Memory B cell (primary cell): ENCODE measurements at regions not wholly inside any gene's neighbourhood (a gene's known extent, or its start where the extent isn't known, plus 50 kb on each side); places are given as distances from the start of the nearest gene placed in this dataset.

Experiments
- ATAC-seq: fragments of 150-1000 bp; cut with Tn5 transposase; 2 replicates; pipeline ENCODE4 v1.10.0; 2021; ENCODE audit warnings: low read depth, mild to moderate bottlenecking, moderate library complexity
- DNase-seq, 2 donors: peaks; one replicate each; pipeline ENCODE4 v3.0.0; 2022; ENCODE audit warnings: low spot score in 2 of 2
- H3K27ac Mint-ChIP-seq: one replicate; pipeline ENCODE4 v1.8.0; 2022; ENCODE audit warnings: mild to moderate bottlenecking, moderate library complexity, mixed read lengths
- H3K27me3 Mint-ChIP-seq: one replicate; pipeline ENCODE4 v1.8.0; 2022; ENCODE audit warnings: mixed read lengths
- H3K36me3 Mint-ChIP-seq: one replicate; pipeline ENCODE4 v1.8.0; 2022; ENCODE audit warnings: mild to moderate bottlenecking, mixed read lengths
- H3K4me1 Mint-ChIP-seq: one replicate; pipeline ENCODE4 v1.8.0; 2022; ENCODE audit warnings: mixed read lengths
- H3K4me3 Mint-ChIP-seq: one replicate; pipeline ENCODE4 v1.8.0; 2022; ENCODE audit warnings: mild to moderate bottlenecking, moderate library complexity, mixed read lengths
- H3K9me3 Mint-ChIP-seq: one replicate; pipeline ENCODE4 v1.8.0; 2022; ENCODE audit warnings: mixed read lengths

GRCh38 chr19:29263305-29264135 is 50.6 kb upstream of the UQCRFS1 start:
- DNase-seq (peak; percentile 18 to 42), ATAC-seq (no peak)
- no peaks in the 10 kb centered on the region for H3K36me3 Mint-ChIP-seq
- H3K27ac Mint-ChIP-seq: no peak overlapping the region
- H3K4me3 Mint-ChIP-seq: no peak overlapping the region
- H3K4me1 Mint-ChIP-seq: peaks cover 4% of the 10 kb centered on the region
- H3K9me3 Mint-ChIP-seq: no peaks in the 10 kb centered on the region
- peaks cover 15% of the 10 kb centered on the region for H3K27me3 Mint-ChIP-seq

GRCh38 chr19:29264897-29265296 is 51.9 kb upstream of the UQCRFS1 start:
- peaks cover 4% of the 10 kb centered on the region for H3K4me1 Mint-ChIP-seq
- no peak for ATAC-seq

GRCh38 chr19:29265436-29265835 is 52.5 kb upstream of the UQCRFS1 start:
- H3K27me3 Mint-ChIP-seq: peaks cover 15% of the 10 kb centered on the region
- no peak for ATAC-seq
- H3K27ac Mint-ChIP-seq: no peak overlapping the region

More at GRCh38 chr19:29264897-29265296, 51.9 kb upstream of the UQCRFS1 start:
- no peaks in the 10 kb centered on the region for H3K36me3 Mint-ChIP-seq
- no peak overlapping the region for H3K27ac Mint-ChIP-seq
- DNase-seq: no peak
- H3K9me3 Mint-ChIP-seq: no peaks in the 10 kb centered on the region
- H3K4me3 Mint-ChIP-seq: no peak overlapping the region
- peaks cover 15% of the 10 kb centered on the region for H3K27me3 Mint-ChIP-seq

GRCh38 chr19:29266001-29266400 is 53.0 kb upstream of the UQCRFS1 start:
- DNase-seq (no peak), ATAC-seq (no peak)
- Mint-ChIP-seq H3K36me3 (no peaks in the 10 kb centered on the region), H3K9me3 (no peaks in the 10 kb centered on the region), H3K27ac (no peak overlapping the region), H3K4me1 (peaks cover 4% of the 10 kb centered on the region), H3K4me3 (no peak overlapping the region), H3K27me3 (peaks cover 15% of the 10 kb centered on the region)

More at GRCh38 chr19:29265436-29265835, 52.5 kb upstream of the UQCRFS1 start:
- peaks cover 4% of the 10 kb centered on the region for H3K4me1 Mint-ChIP-seq
- H3K4me3 Mint-ChIP-seq: no peak overlapping the region
- no peaks in the 10 kb centered on the region for H3K36me3 Mint-ChIP-seq
- no peaks in the 10 kb centered on the region for H3K9me3 Mint-ChIP-seq
- DNase-seq: no peak

GRCh38 chr19:29266603-29267002 is 53.7 kb upstream of the UQCRFS1 start:
- Mint-ChIP-seq H3K27me3 (peaks cover 15% of the 10 kb centered on the region), H3K36me3 (no peaks in the 10 kb centered on the region), H3K4me1 (peaks cover 4% of the 10 kb centered on the region), H3K9me3 (no peaks in the 10 kb centered on the region), H3K27ac (no peak overlapping the region), H3K4me3 (no peak overlapping the region)
- no peak for DNase-seq
- no peak for ATAC-seq

GRCh38 chr19:29267701-29268100 is 54.8 kb upstream of the UQCRFS1 start:
- no peaks in the 10 kb centered on the region for H3K36me3 Mint-ChIP-seq
- no peaks in the 10 kb centered on the region for H3K9me3 Mint-ChIP-seq
- H3K27me3 Mint-ChIP-seq: peaks cover 13% of the 10 kb centered on the region
- no peak overlapping the region for H3K27ac Mint-ChIP-seq
- no peak overlapping the region for H3K4me3 Mint-ChIP-seq
- DNase-seq (no peak), ATAC-seq (no peak)
- peaks cover 4% of the 10 kb centered on the region for H3K4me1 Mint-ChIP-seq

- Mint-ChIP-seq H3K4me1 (peaks cover 4% of the 10 kb centered on the region), H3K27me3 (peaks cover 13% of the 10 kb centered on the region), H3K4me3 (no peak overlapping the region), H3K36me3 (no peaks in the 10 kb centered on the region), H3K9me3 (peaks cover 2% of the 10 kb centered on the region), H3K27ac (no peak overlapping the region)
- no peak for DNase-seq
- no peak for ATAC-seq
These were observed 55.2 kb upstream of the UQCRFS1 start for GRCh38 chr19:29268103-29268502.

GRCh38 chr19:29268721-29269393 is 55.9 kb upstream of the UQCRFS1 start:
- H3K9me3 Mint-ChIP-seq: peaks cover 2% of the 10 kb centered on the region
- H3K36me3 Mint-ChIP-seq: no peaks in the 10 kb centered on the region
- peaks cover 2% of the 10 kb centered on the region for H3K4me1 Mint-ChIP-seq
- DNase-seq (no peak), ATAC-seq (no peak)
- H3K27me3 Mint-ChIP-seq: peaks cover 10% of the 10 kb centered on the region
- no peak overlapping the region for H3K4me3 Mint-ChIP-seq
- H3K27ac Mint-ChIP-seq: no peak overlapping the region

GRCh38 chr19:29269641-29270040 is 56.7 kb upstream of the UQCRFS1 start:
- H3K27ac Mint-ChIP-seq: no peak overlapping the region
- H3K36me3 Mint-ChIP-seq: no peaks in the 10 kb centered on the region
- peaks cover 2% of the 10 kb centered on the region for H3K4me1 Mint-ChIP-seq
- DNase-seq: no peak
- peaks cover 2% of the 10 kb centered on the region for H3K9me3 Mint-ChIP-seq
- H3K27me3 Mint-ChIP-seq: peaks cover 8% of the 10 kb centered on the region
- no peak for ATAC-seq
- H3K4me3 Mint-ChIP-seq: no peak overlapping the region

GRCh38 chr19:29271341-29271740 is 58.4 kb upstream of the UQCRFS1 start:
- Mint-ChIP-seq H3K4me3 (no peak overlapping the region), H3K9me3 (peaks cover 2% of the 10 kb centered on the region), H3K27me3 (peaks cover 8% of the 10 kb centered on the region), H3K4me1 (peaks cover 2% of the 10 kb centered on the region), H3K36me3 (no peaks in the 10 kb centered on the region), H3K27ac (no peak overlapping the region)
- ATAC-seq (no peak), DNase-seq (no peak)

- Mint-ChIP-seq H3K27ac (no peak overlapping the region), H3K4me3 (no peak overlapping the region), H3K36me3 (no peaks in the 10 kb centered on the region), H3K27me3 (peaks cover 5% of the 10 kb centered on the region), H3K4me1 (peaks cover 4% of the 10 kb centered on the region), H3K9me3 (peaks cover 2% of the 10 kb centered on the region)
- DNase-seq: no peak
- no peak for ATAC-seq
These were observed 59.0 kb upstream of the UQCRFS1 start for GRCh38 chr19:29271911-29272310.

- DNase-seq (no peak), ATAC-seq (no peak)
- H3K4me3 Mint-ChIP-seq: no peak overlapping the region
- no peak overlapping the region for H3K27ac Mint-ChIP-seq
- H3K36me3 Mint-ChIP-seq: no peaks in the 10 kb centered on the region
- peaks cover 9% of the 10 kb centered on the region for H3K4me1 Mint-ChIP-seq
- peaks cover 5% of the 10 kb centered on the region for H3K9me3 Mint-ChIP-seq
- H3K27me3 Mint-ChIP-seq: peaks cover 5% of the 10 kb centered on the region
These were observed 60.2 kb upstream of the UQCRFS1 start for GRCh38 chr19:29273000-29273640.

- ATAC-seq (no peak), DNase-seq (no peak)
- peaks cover 9% of the 10 kb centered on the region for H3K4me1 Mint-ChIP-seq
- H3K27ac Mint-ChIP-seq: no peak overlapping the region
- H3K27me3 Mint-ChIP-seq: peaks cover 3% of the 10 kb centered on the region
- no peaks in the 10 kb centered on the region for H3K36me3 Mint-ChIP-seq
- H3K4me3 Mint-ChIP-seq: no peak overlapping the region
- H3K9me3 Mint-ChIP-seq: peaks cover 5% of the 10 kb centered on the region
These were observed 62.3 kb upstream of the UQCRFS1 start for GRCh38 chr19:29275266-29275665.

- Mint-ChIP-seq H3K27ac (peak overlapping the region; percentile 38), H3K9me3 (peaks cover 6% of the 10 kb centered on the region), H3K4me3 (peak overlapping the region; percentile 60), H3K27me3 (peaks cover 4% of the 10 kb centered on the region), H3K36me3 (no peaks in the 10 kb centered on the region), H3K4me1 (peaks cover 9% of the 10 kb centered on the region)
- DNase-seq: peak in 1 of 2 donors; percentile 4
- peak; percentile 91 for ATAC-seq
These were observed 64.2 kb upstream of the UQCRFS1 start for GRCh38 chr19:29277102-29277501.
